ENCODE measurements at regions not wholly inside any gene's neighbourhood (a gene's known extent, or its start where the extent isn't known, plus 50 kb on each side); places are given as distances from the start of the nearest gene placed in this dataset.

DNA sequence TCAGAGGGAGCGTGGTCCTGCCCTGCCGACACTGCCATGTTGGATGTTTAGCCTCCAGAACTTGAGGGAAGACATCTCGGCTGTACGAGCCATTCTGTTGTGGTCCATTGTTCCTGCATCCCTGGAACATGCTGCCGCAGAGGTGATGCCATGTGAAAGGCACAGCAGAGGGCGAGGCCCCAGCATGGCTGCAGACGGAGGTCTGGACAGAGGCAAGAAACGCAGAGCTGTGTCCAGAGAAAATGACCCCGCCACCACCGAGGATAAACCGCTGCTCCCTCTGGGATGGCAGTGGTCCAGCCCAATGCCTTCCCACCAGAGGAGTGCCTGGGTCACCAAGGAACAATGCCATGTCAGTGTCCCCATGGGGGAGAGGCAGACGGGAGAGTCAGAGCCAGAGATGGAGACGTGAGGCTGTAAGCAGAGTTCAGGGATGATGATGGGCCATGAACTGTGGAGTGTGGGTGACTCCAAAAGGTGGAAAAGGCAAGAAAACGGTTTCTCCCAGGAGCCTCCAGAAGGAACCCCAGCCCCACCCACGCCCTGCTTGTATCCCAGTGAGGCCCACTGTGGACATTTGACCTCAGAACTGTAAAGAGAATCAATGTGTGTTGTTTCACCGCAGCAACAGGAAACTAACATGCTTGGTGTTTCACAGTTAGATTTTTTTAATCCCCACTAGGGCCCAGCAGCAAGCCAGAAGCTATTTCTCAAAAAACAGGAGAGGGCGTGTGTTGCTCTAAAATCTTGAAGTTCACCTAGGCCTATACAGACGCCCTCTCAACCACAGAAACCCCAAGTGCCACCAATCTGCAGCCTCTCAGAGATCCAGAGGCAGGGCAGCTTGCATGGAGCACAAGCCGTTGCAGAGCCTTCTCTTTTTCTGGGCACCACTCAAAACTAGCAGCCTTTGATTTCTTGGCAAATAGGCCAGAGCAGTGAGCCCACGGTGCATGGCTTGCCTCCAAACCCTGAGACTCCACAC is 1422.9 kb downstream of the TBC1D22A start:
- POLR2A ChIA-PET: no interaction called here
- no peaks in the 10 kb centered on the region for H3K9me3 ChIP-seq (ENCODE audit: control insufficient read depth, insufficient read depth, low read depth, low read length)
- no peak overlapping the region for H3K27ac ChIP-seq (ENCODE audit: extremely low read depth, low read depth, low read length)
- H3K4me3 ChIP-seq (ENCODE audit: low read depth, low read length): no peak overlapping the region
- CTCF ChIA-PET: no interaction called here
- TF ChIP-seq KLF1 (tag by site-specific recombination; IDR thresholded peaks at IDR 0.05) (no peak), ZNF76 (tag by site-specific recombination; IDR thresholded peaks at IDR 0.05; ENCODE audit: borderline replicate concordance, low read depth) (no peak), ZNF223 (tag by site-specific recombination; IDR thresholded peaks at IDR 0.05) (no peak), ZFHX2 (tag by site-specific recombination; conservative IDR thresholded peaks at IDR 0.05) (no peak), ZNF2 (tag by site-specific recombination; IDR thresholded peaks at IDR 0.05) (no peak), ZNF350 (tag by site-specific recombination; IDR thresholded peaks at IDR 0.05) (no peak), YY2 (tag by site-specific recombination; IDR thresholded peaks at IDR 0.05) (no peak), ZSCAN23 (tag by site-specific recombination; IDR thresholded peaks at IDR 0.05) (no peak), BCL11B (tag by site-specific recombination; IDR thresholded peaks at IDR 0.05; ENCODE audit: low read depth) (no peak), ZNF174 (tag by site-specific recombination; IDR thresholded peaks at IDR 0.05) (no peak), ZNF214 (tag by site-specific recombination; IDR thresholded peaks at IDR 0.05; ENCODE audit: borderline replicate concordance) (no peak), ZFP3 (tag by site-specific recombination; IDR thresholded peaks at IDR 0.05; ENCODE audit: low read depth) (no peak), ZNF747 (tag by site-specific recombination; IDR thresholded peaks at IDR 0.05) (no peak)
- TF ChIP-seq, protein P1, sequence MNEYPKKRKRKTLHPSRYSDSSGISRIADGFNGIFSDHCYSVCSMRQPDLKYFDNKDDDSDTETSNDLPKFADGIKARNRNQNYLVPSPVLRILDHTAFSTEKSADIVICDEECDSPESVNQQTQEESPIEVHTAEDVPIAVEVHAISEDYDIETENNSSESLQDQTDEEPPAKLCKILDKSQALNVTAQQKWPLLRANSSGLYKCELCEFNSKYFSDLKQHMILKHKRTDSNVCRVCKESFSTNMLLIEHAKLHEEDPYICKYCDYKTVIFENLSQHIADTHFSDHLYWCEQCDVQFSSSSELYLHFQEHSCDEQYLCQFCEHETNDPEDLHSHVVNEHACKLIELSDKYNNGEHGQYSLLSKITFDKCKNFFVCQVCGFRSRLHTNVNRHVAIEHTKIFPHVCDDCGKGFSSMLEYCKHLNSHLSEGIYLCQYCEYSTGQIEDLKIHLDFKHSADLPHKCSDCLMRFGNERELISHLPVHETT (tag by site-specific recombination; IDR thresholded peaks at IDR 0.05): no peak
- TF ChIP-seq, protein P2, sequence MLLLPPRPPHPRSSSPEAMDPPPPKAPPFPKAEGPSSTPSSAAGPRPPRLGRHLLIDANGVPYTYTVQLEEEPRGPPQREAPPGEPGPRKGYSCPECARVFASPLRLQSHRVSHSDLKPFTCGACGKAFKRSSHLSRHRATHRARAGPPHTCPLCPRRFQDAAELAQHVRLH (tag by site-specific recombination; IDR thresholded peaks at IDR 0.05): no peak
- TF ChIP-seq, protein P3, sequence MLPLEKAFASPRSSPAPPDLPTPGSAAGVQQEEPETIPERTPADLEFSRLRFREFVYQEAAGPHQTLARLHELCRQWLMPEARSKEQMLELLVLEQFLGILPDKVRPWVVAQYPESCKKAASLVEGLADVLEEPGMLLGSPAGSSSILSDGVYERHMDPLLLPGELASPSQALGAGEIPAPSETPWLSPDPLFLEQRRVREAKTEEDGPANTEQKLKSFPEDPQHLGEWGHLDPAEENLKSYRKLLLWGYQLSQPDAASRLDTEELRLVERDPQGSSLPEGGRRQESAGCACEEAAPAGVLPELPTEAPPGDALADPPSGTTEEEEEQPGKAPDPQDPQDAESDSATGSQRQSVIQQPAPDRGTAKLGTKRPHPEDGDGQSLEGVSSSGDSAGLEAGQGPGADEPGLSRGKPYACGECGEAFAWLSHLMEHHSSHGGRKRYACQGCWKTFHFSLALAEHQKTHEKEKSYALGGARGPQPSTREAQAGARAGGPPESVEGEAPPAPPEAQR (tag by site-specific recombination; IDR thresholded peaks at IDR 0.05): no peak
- TF ChIP-seq, protein P4, sequence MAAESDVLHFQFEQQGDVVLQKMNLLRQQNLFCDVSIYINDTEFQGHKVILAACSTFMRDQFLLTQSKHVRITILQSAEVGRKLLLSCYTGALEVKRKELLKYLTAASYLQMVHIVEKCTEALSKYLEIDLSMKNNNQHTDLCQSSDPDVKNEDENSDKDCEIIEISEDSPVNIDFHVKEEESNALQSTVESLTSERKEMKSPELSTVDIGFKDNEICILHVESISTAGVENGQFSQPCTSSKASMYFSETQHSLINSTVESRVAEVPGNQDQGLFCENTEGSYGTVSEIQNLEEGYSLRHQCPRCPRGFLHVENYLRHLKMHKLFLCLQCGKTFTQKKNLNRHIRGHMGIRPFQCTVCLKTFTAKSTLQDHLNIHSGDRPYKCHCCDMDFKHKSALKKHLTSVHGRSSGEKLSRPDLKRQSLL (tag by site-specific recombination; IDR thresholded peaks at IDR 0.05): no peak
- no peaks in the 10 kb centered on the region for H3K36me3 ChIP-seq (ENCODE audit: control insufficient read depth in 2 of 2, insufficient read depth in 1 of 2, low read length in 2 of 2)
- H3K4me1 ChIP-seq (ENCODE audit: control insufficient read depth, insufficient read depth, low read length): no peaks in the 10 kb centered on the region

DNA sequence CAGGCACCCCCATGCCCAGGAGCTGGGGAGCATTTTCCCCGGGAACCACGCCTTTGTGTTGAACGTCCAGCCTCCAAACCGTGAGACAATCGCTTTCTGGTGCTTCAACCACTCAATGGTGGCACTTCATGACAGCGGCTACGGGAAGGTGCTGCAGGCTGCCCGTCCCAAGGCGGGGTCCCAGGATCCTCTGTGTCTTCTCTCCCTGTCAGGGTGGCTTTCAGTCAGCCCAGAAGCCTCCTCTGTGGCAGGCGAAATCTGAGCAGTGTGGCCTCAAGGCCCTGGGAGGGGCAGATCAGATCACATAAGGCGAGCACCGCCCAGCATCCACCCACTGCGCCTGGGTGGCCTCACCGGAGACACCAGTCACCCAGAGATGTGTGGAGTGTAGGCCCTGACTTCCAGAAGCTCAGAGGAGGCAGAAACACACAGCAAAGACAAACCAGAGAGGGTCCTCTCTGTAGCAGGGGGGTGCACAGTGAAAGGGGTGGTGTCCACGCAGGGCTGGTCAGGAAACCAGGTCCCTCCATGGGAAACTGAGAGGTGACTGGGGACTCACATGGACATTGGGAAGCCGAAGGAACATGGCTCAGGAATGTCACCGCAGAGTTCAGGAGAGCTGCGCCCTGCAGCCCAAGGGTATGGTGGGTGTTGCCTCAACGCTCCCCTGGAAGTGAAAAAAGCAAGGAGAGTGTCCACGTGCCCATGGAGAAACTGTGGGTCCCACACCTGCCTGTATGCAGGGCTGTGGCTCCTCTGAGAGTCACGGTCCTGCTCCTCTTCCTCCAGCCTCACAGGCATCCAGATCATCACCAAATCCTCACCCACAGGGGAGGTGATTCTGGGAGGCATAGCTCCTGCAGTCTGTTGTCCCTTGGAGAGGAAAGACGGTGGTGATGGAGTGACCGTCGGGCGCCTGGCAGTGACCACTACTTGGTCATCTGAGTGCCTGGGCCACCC is 1420.7 kb downstream of the TBC1D22A start:
- H3K4me3 ChIP-seq (ENCODE audit: low read depth, low read length): no peak overlapping the region
- H3K9me3 ChIP-seq (ENCODE audit: control insufficient read depth, insufficient read depth, low read depth, low read length): no peaks in the 10 kb centered on the region
- no peaks in the 10 kb centered on the region for H3K4me1 ChIP-seq (ENCODE audit: control insufficient read depth, insufficient read depth, low read length)
- ChIA-PET CTCF (no interaction called here), POLR2A (no interaction called here)
- H3K27ac ChIP-seq (ENCODE audit: extremely low read depth, low read depth, low read length): no peak overlapping the region
- H3K36me3 ChIP-seq (ENCODE audit: control insufficient read depth in 2 of 2, insufficient read depth in 1 of 2, low read length in 2 of 2): no peaks in the 10 kb centered on the region
- TF ChIP-seq ZNF792 (tag by site-specific recombination; IDR thresholded peaks at IDR 0.05) (no peak), ZNF23 (tag by site-specific recombination; IDR thresholded peaks at IDR 0.05; ENCODE audit: borderline replicate concordance) (no peak), ZNF785 (tag by site-specific recombination; IDR thresholded peaks at IDR 0.05) (no peak), ZNF791 (tag by site-specific recombination; IDR thresholded peaks at IDR 0.05) (no peak), KLF8 (tag by site-specific recombination; IDR thresholded peaks at IDR 0.05) (no peak), ZNF660 (tag by site-specific recombination; IDR thresholded peaks at IDR 0.05) (no peak), ZNF266 (tag by site-specific recombination; IDR thresholded peaks at IDR 0.05; ENCODE audit: low read depth) (no peak), ZNF677 (tag by site-specific recombination; IDR thresholded peaks at IDR 0.05) (no peak), ZNF558 (tag by site-specific recombination; IDR thresholded peaks at IDR 0.05) (no peak), ZNF391 (tag by site-specific recombination; IDR thresholded peaks at IDR 0.05; ENCODE audit: borderline replicate concordance, low read depth) (no peak)
- TF ChIP-seq, protein P4 (tag by site-specific recombination; IDR thresholded peaks at IDR 0.05): no peak
